GM23338 (cell line): ENCODE measurements at regions not wholly inside any gene's neighbourhood (a gene's known extent, or its start where the extent isn't known, plus 50 kb on each side); places are given as distances from the start of the nearest gene placed in this dataset.

Experiments used
- CREB1 ChIP-seq: fragments of 250-450 bp; sonication (Bioruptor Pico); IDR thresholded peaks from 2 replicates; pipeline ENCODE4 v1.5.0; 2020; ENCODE audit warnings: low read depth, mild to moderate bottlenecking, moderate library complexity
- CTCF ChIP-seq, 2 experiments: fragments of 200-600 bp in 1 of 2; sonication (generic) in 1 of 2; conservative IDR thresholded peaks; 2 replicates each; pipeline versions ENCODE4 v1.5.1 to v1.6.1; 2016 to 2017; ENCODE audit warnings: antibody characterized with exemption in 2 of 2, low read depth in 2 of 2, mild to moderate bottlenecking in 2 of 2, moderate library complexity in 1 of 2
- EZH2 ChIP-seq: fragments of 200-600 bp; sonication (generic); IDR thresholded peaks from one replicate; pipeline ENCODE4 v1.8.0; 2017; ENCODE audit warnings: antibody characterized with exemption, mild to moderate bottlenecking, low read depth; ENCODE audit not compliant: unreplicated experiment
- EZH2phosphoT487 ChIP-seq: fragments of 200-600 bp; sonication (generic); IDR thresholded peaks from one replicate; pipeline ENCODE4 v1.8.1; 2018; ENCODE audit warnings: antibody characterized with exemption; ENCODE audit not compliant: unreplicated experiment
- POLR2AphosphoS5 ChIP-seq: IDR thresholded peaks from 2 replicates; pipeline ENCODE4 v1.6.1; 2016; ENCODE audit warnings: antibody characterized with exemption, low read depth

GRCh38 chr5:158074992-158075769, 216.2 kb upstream of the CLINT1 start:
- TF ChIP-seq POLR2AphosphoS5 (no peak), CTCF (conservative IDR thresholded peaks at IDR 0.05; ENCODE audit: low read depth in 2 of 2) (peak; percentile 82 to 86), CREB1 (no peak), EZH2 (no peak), EZH2phosphoT487 (no peak)
